ENCODE measurements at regions not wholly inside any gene's neighbourhood (a gene's known extent, or its start where the extent isn't known, plus 50 kb on each side); places are given as distances from the start of the nearest gene placed in this dataset.
A peak's percentile ranks its signal among the peaks of the same experiment; 100 is the strongest.
"Not testable (repeated sequence)": the region's sequence is repeated elsewhere in the genome, so short reads cannot be mapped to it uniquely, and the experiment has no call there.

DNA sequence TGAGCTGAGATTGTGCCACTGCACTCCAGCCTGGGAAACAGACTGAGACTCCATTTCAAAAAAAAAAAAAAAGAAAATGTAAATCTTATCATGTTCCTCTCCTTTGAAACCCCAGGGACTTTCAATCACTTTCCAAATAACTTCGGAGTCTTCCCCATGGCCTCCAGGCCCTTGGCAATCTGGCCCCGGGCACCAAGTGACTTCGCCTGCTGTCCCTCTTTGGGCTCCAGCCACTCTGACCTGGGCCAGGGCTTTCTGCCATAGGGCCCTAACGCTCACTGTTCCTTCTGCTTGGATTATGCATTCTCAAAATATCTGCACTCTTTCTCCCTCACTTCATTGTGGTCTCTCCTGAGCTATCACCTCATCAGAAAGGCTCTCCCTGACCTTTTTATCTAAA lies 260.9 kb downstream of the KLF13 start:
- peaks cover under 1% of the 10 kb centered on the region for H3K9me3 Mint-ChIP-seq
- peaks cover 3% of the 10 kb centered on the region for H3K27me3 Mint-ChIP-seq
- intact Hi-C loops (cut with micrococcal nuclease), result no loop called here
- no peak overlapping the region for H3K27ac Mint-ChIP-seq
- no peaks in the 10 kb centered on the region for H3K36me3 Mint-ChIP-seq (ENCODE audit: low read depth)
- no peak overlapping the region for H3K4me3 Mint-ChIP-seq
- peaks cover 10% of the 10 kb centered on the region for H3K4me1 Mint-ChIP-seq (ENCODE audit: low read depth)

DNA sequence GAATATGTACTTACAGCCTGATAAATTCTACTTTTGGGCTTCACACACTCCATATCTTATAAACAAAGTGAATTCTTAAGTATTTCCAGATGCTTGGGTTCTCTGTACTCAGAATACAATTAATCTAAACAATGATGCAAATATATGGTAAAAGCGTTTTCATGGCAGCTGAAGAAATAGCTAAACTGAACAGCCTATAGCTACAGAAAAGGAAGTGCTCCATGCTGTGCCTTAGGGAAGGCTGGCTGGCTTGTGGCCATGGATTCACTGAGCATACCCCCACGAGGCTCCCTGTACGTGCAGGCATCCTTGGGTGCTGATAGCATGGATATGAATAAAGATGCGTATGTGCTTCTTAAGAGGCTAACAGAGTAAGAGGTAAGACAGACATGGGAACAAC lies 264.0 kb downstream of the KLF13 start:
- intact Hi-C loops (cut with micrococcal nuclease), result no loop called here
- no peak overlapping the region for H3K4me3 Mint-ChIP-seq
- no peaks in the 10 kb centered on the region for H3K9me3 Mint-ChIP-seq
- H3K27ac Mint-ChIP-seq, result no peak overlapping the region
- H3K27me3 Mint-ChIP-seq, result peaks cover 3% of the 10 kb centered on the region
- H3K4me1 Mint-ChIP-seq (ENCODE audit: low read depth), result no peaks in the 10 kb centered on the region
- H3K36me3 Mint-ChIP-seq (ENCODE audit: low read depth), result no peaks in the 10 kb centered on the region

DNA sequence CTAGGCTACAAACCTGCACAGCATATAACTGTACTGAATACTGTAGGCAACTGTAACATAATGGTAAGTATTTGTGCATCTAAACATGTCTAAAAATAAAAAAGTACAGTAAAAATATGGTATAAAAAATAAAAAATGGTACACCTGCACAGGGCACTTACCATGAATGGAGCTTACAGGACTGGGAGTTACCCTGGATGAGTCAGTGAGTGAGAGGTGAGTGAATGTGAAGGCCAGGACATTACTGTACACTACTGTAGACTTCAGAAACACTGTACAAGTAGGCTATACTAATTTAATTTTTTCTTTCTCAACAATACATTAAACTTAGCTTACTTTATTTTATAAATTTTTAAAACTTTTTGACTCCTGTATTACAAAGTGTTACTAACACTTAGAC lies 265.3 kb downstream of the KLF13 start:
- Mint-ChIP-seq H3K4me3 (no peak overlapping the region), H3K4me1 (ENCODE audit: low read depth) (no peaks in the 10 kb centered on the region), H3K36me3 (ENCODE audit: low read depth) (no peaks in the 10 kb centered on the region), H3K27me3 (peaks cover under 1% of the 10 kb centered on the region), H3K27ac (no peak overlapping the region), H3K9me3 (no peaks in the 10 kb centered on the region)
- intact Hi-C loops (cut with micrococcal nuclease), result no loop called here

DNA sequence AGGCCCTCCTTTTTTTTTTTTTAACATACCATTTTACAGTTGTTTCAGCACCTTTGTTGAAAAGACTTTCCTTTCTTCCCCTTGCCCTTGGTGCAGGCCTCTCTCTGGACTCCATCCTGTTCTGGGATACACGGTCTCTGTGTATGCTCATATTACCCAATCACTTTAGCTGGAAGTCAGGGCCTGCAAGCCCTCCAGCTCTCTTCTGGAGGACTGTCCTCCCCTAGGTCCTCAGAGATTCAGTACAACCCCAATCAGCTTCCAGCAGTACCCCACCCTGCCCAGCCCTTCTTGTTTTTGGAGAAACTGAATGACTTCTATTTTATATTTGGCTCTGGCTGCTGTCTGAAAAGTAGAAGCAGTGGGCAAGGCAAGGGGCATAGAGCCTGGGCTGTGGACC lies 270.8 kb downstream of the KLF13 start:
- intact Hi-C loops (cut with micrococcal nuclease), result no loop called here
- no peak overlapping the region for H3K27ac Mint-ChIP-seq

DNA sequence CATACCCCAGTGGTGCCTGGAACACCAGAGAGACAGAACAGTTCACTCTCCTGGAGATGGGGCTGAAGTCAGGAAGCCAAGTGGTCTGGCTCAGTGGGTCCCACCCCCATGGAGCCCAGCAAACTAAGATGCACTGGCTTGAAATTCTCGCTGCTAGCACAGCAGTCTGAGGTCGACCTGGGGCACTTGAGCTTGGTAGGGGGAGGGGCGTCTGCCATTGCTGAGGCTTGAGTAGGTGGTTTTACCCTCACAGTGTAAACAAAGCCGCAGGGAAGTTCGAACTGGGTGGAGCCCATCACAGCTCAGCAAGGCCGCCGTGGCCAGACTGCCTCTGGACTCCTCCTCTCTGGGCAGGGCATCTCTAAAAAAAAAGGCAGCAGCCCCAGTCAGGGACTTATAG lies 272.0 kb downstream of the KLF13 start:
- intact Hi-C loops (cut with micrococcal nuclease), result no loop called here
- H3K27ac Mint-ChIP-seq, result no peak overlapping the region

More for the DNA sequence above, 270.8 kb downstream of the KLF13 start:
- no peaks in the 10 kb centered on the region for H3K4me1 Mint-ChIP-seq (ENCODE audit: low read depth)
- no peaks in the 10 kb centered on the region for H3K36me3 Mint-ChIP-seq (ENCODE audit: low read depth)
- H3K4me3 Mint-ChIP-seq, result no peak overlapping the region
- H3K27me3 Mint-ChIP-seq, result peaks cover 8% of the 10 kb centered on the region
- no peaks in the 10 kb centered on the region for H3K9me3 Mint-ChIP-seq

DNA sequence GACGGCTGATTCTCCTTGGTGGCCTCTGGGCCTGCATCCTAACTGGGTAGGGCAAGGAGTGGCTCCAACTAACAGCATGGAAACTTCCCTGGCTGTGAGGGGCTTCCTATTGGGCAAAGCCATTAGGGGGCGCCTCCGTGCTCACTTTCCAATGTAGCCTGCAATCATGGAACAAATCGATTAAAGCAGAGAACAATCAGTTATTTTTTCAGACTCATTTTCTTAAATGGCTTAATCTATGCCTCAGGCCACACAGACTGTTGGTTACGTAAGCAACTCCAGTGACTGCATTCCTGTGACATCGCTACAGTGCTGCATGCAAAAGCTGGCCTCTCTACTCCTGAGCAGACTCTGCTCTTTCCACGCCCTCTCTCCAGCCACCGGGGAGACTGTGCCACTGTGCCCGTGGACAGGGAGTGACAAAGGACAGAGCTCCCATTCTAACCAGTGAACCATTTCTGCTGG lies 278.9 kb downstream of the KLF13 start:
- H3K4me3 Mint-ChIP-seq, result no peak overlapping the region
- no peaks in the 10 kb centered on the region for H3K36me3 Mint-ChIP-seq (ENCODE audit: low read depth)
- no peaks in the 10 kb centered on the region for H3K9me3 Mint-ChIP-seq
- peaks cover 4% of the 10 kb centered on the region for H3K27me3 Mint-ChIP-seq
- intact Hi-C loops (cut with micrococcal nuclease), result no loop called here
- H3K27ac Mint-ChIP-seq, result no peak overlapping the region
- peaks cover 24% of the 10 kb centered on the region for H3K4me1 Mint-ChIP-seq (ENCODE audit: low read depth)

More for the DNA sequence above, 272.0 kb downstream of the KLF13 start:
- Mint-ChIP-seq H3K4me1 (ENCODE audit: low read depth) (no peaks in the 10 kb centered on the region), H3K9me3 (no peaks in the 10 kb centered on the region), H3K27me3 (peaks cover 8% of the 10 kb centered on the region), H3K4me3 (no peak overlapping the region), H3K36me3 (ENCODE audit: low read depth) (no peaks in the 10 kb centered on the region)

DNA sequence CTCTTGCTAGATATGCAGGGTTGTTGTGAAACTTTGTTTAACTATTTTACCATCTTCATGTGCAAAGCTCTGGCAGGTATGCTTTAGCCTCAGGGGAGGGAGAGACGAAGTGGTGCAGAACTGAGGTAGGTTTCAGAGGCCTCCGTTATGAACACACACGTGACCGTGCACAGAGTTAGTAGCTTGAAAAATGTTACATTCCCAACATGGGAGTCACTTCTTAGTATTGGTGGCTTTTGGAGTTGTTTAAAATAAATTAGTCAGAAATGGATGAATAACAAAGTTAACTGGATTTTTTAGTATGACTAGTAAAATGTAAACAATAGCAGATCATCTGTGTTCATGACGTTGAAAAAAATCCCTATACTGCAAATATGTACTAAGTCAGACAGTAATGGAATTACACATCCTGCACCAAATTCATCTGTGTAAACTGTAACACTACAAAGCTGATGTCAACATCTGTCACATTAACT lies 279.6 kb downstream of the KLF13 start:
- Mint-ChIP-seq H3K36me3 (ENCODE audit: low read depth) (no peaks in the 10 kb centered on the region), H3K27me3 (peaks cover 5% of the 10 kb centered on the region), H3K9me3 (no peaks in the 10 kb centered on the region), H3K4me1 (ENCODE audit: low read depth) (peaks cover 29% of the 10 kb centered on the region), H3K4me3 (no peak overlapping the region), H3K27ac (no peak overlapping the region)
- intact Hi-C loops (cut with micrococcal nuclease), result no loop called here

DNA sequence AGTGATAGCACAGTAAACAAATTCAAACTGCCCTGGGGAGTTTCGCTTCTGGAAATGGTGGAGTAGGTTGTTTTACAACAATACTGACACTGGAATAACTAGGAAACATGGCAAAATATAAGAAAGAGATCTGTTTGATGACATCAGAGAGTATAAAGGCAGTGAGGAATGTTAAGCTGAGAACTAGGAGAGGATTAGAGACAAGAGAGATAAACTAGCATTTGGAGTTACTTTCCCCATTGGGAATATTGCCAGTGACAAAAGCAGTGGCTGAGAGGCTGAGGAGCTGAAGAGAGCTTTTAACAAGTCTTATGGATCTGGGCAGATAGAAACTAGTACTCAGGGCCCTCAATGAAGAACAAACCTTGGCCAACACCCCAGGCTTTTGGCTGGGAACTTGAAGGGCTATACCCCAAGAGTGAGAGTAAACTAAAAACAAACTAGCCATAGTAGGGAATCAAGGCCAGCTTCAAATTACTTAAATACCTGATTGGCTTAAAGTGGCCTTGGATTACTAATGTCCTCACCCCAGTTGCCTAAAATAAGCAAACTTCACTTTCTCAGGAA lies 280.4 kb downstream of the KLF13 start:
- H3K4me1 Mint-ChIP-seq (ENCODE audit: low read depth), result peaks cover 30% of the 10 kb centered on the region
- no peaks in the 10 kb centered on the region for H3K36me3 Mint-ChIP-seq (ENCODE audit: low read depth)
- H3K9me3 Mint-ChIP-seq, result no peaks in the 10 kb centered on the region
- no peak overlapping the region for H3K27ac Mint-ChIP-seq
- H3K27me3 Mint-ChIP-seq, result peaks cover 2% of the 10 kb centered on the region
- intact Hi-C loops (cut with micrococcal nuclease), result no loop called here
- H3K4me3 Mint-ChIP-seq, result no peak overlapping the region

DNA sequence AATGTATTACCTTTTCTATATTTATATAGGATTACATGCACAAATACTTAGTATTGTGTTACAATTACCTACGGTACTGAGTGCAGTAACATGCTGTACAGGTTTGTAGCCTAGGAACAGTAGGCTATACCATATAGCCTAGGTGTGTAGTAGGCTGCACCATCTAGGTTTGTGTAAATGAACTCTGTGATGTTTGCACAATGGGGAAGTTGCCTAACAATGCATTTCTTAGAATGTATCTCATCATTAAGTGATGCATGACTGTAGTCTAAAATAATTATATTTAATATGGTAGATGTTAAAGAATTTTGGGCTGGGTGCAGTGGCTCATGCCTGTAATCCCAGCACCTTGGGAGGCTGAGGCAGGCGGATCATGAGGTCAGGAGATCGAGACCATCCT lies 281.0 kb downstream of the KLF13 start:
- H3K9me3 Mint-ChIP-seq, result no peaks in the 10 kb centered on the region
- H3K4me3 Mint-ChIP-seq, result no peak overlapping the region
- intact Hi-C loops (cut with micrococcal nuclease), result no loop called here
- H3K36me3 Mint-ChIP-seq (ENCODE audit: low read depth), result no peaks in the 10 kb centered on the region
- peaks cover 30% of the 10 kb centered on the region for H3K4me1 Mint-ChIP-seq (ENCODE audit: low read depth)
- peak overlapping the region; percentile 82 for H3K27ac Mint-ChIP-seq
- peaks cover 2% of the 10 kb centered on the region for H3K27me3 Mint-ChIP-seq

DNA sequence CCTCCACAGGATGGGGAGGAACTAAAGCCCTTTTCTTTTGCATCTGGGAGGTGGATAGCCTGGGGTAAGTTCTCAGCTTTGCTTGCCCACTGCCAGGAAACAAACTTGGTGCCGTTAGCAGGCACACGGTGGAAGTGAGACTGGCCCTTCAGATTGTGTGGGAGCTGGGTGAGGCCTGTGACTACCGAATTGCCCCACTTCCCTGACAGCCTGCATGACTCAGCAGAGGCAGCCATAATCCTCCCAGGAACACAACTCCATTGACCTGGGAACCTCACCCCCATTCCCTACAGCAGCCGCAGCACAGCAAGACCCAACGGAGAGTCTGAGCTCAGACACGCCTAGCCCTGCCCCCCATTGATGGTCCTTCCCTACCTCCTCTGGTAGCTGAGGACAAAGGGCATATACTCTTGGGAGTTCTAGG lies 282.6 kb downstream of the KLF13 start:
- intact Hi-C loops (cut with micrococcal nuclease), result no loop called here
- H3K9me3 Mint-ChIP-seq, result no peaks in the 10 kb centered on the region
- no peaks in the 10 kb centered on the region for H3K36me3 Mint-ChIP-seq (ENCODE audit: low read depth)
- H3K27me3 Mint-ChIP-seq, result peaks cover 5% of the 10 kb centered on the region
- H3K27ac Mint-ChIP-seq, result peak overlapping the region; percentile 82
- H3K4me3 Mint-ChIP-seq, result no peak overlapping the region
- peaks cover 30% of the 10 kb centered on the region for H3K4me1 Mint-ChIP-seq (ENCODE audit: low read depth)

DNA sequence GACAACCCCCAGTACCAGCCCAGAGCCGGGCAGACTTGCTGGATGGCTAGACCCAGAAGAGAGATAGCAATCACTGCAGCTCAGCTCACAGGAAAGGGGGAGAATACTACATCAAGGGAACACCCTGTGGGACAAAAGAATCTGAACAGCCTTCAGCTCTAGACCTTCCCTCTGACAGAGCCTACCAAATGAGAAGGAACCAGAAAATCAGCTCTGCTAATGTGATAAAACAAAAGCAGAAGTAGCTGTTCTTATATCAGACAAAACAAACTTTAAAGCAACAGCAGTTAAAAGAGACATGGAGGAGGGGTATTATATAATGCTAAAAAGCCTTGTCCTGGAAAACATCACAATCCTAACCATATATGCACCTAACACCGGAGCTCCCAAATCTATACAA lies 283.3 kb downstream of the KLF13 start:
- Mint-ChIP-seq H3K4me1 (ENCODE audit: low read depth) (peaks cover 30% of the 10 kb centered on the region), H3K27ac (peak overlapping the region; percentile 82), H3K4me3 (peak overlapping the region; percentile 5), H3K27me3 (peaks cover 8% of the 10 kb centered on the region), H3K36me3 (ENCODE audit: low read depth) (no peaks in the 10 kb centered on the region), H3K9me3 (no peaks in the 10 kb centered on the region)
- intact Hi-C loops (cut with micrococcal nuclease), result no loop called here

DNA sequence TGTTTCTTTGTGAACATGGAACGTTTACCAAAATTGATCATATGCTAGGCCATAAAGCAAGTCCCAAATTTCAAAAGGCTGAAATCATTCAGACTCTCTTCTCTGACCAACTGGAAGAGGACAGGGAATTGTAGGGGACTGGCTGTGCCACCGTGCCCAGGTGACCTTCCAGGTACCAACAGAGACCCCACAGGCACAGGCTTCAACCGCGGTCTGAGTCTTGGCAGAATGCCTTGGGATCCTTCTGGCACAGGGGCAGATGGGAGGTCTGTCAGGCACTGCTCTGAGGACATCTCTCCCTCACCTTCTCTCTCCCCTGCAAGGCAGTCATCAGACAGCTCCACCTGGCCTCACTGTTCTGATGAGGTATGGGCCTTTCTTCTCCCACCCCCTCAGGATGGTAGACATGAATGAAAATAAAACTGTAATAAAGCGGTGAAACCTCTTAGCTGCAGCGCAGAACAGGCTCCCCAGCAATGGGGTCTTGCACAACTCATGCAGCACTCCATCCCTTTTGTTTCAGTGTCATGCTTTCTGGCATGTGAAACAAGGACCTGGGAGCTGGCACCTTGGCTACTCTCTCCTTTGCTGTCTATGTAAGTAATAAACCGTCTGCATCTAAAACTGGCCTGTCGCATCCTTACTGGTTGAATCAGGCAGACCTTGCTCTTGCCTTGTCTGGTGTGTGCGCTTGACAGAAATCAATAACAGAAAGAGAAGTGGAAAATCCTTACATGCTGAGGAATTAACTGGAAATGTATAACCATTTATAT lies 289.2 kb downstream of the KLF13 start:
- Mint-ChIP-seq H3K36me3 (ENCODE audit: low read depth) (no peaks in the 10 kb centered on the region), H3K4me3 (no peak overlapping the region), H3K4me1 (ENCODE audit: low read depth) (peaks cover 5% of the 10 kb centered on the region), H3K27ac (no peak overlapping the region), H3K9me3 (no peaks in the 10 kb centered on the region), H3K27me3 (peaks cover 9% of the 10 kb centered on the region)
- intact Hi-C loops (cut with micrococcal nuclease), result no loop called here

DNA sequence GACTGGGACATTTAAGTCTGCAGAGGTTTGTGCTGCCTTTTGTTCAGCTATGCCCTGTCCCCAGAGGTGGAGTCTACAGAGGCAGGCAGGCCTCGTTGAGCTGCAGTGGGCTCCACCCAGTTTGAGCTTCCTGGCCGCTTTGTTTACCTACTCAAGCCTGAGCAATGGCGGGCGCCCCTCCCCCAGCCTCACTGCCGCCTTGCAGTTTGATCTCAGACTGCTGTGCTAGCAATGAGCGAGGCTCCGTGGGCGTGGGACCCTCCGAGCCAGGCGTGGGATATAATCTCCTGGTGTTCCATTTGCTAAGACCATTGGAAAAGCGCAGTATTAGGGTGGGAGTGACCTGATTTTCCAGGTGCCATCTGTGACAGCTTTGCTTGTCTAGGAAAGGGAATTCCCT lies 296.7 kb downstream of the KLF13 start:
- H3K4me3 Mint-ChIP-seq; H3K9me3 Mint-ChIP-seq; H3K27me3 Mint-ChIP-seq; H3K36me3 Mint-ChIP-seq (ENCODE audit: low read depth); intact Hi-C loops (cut with micrococcal nuclease); H3K4me1 Mint-ChIP-seq (ENCODE audit: low read depth); H3K27ac Mint-ChIP-seq: not testable (repeated sequence)

DNA sequence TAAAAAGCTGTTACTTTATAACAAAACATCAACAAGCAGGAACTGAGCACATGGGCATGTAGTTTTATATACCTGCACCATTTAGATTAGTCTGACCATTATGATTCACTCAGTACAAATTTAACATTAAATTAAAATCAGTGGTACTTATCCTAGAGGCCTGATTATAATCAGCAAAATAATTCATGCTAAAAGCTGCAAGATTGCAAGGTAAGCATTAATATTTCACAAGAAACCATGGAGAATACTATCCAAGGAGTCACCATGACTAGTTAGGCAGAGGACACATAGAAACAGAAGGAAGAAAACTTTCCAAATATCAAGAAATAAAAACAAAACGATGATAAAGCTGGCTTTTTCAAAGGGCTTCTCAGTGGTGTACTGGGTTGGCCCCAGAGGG lies 297.5 kb downstream of the KLF13 start:
- H3K9me3 Mint-ChIP-seq; H3K27me3 Mint-ChIP-seq; H3K36me3 Mint-ChIP-seq (ENCODE audit: low read depth); H3K27ac Mint-ChIP-seq; H3K4me1 Mint-ChIP-seq (ENCODE audit: low read depth); H3K4me3 Mint-ChIP-seq; intact Hi-C loops (cut with micrococcal nuclease): not testable (repeated sequence)

DNA sequence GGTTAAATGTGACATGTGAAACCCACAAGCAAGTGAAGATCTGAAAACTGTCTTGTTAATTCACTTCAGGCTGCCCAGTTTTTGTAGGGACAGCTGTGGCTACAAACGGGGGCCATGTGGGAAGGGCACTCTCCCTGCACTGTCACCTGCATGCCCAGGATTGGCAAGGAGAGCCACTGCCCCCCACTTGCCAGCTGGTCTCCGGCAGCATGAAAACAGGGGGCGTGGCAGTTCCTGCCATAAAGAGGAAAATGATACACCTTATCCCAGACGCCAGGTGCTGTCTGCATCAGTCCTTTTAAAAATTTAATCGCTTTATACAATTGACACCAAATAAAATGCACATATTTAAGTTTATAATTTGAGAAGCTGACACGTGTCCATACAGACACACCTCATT lies 309.1 kb downstream of the KLF13 start:
- H3K4me1 Mint-ChIP-seq (ENCODE audit: low read depth); H3K4me3 Mint-ChIP-seq; H3K27ac Mint-ChIP-seq; H3K36me3 Mint-ChIP-seq (ENCODE audit: low read depth); intact Hi-C loops (cut with micrococcal nuclease); H3K27me3 Mint-ChIP-seq: not testable (repeated sequence)
- H3K9me3 Mint-ChIP-seq, result peaks cover 18% of the 10 kb centered on the region
